ENCODE measurements at regions not wholly inside any gene's neighbourhood (a gene's known extent, or its start where the extent isn't known, plus 50 kb on each side); places are given as distances from the start of the nearest gene placed in this dataset.

GRCh38 chr5:2157372-2157771 lies 274.6 kb upstream of the IRX4 start:
- ChIA-PET POLR2A (no interaction called here), CTCF (no interaction called here)
- intact Hi-C loops (cut with micrococcal nuclease) = no loop called here
- Histone ChIP-seq H3K79me2 (ENCODE audit: control insufficient read depth, insufficient read depth, low read length) (no peaks in the 10 kb centered on the region), H3K36me3 (ENCODE audit: control insufficient read depth in 2 of 2, extremely low read depth in 1 of 2, insufficient read depth in 2 of 2, low read length in 2 of 2) (no peaks in the 10 kb centered on the region), H3K4me1 (ENCODE audit: control insufficient read depth, extremely low read depth, insufficient read depth, low read length) (no peaks in the 10 kb centered on the region), H3K9ac (replicated peaks; ENCODE audit: extremely low read depth, insufficient read depth, low read length) (no peak overlapping the region), H3K27me3 (ENCODE audit: control insufficient read depth in 2 of 2, insufficient read depth in 2 of 2, low read length in 2 of 2) (no peaks in the 10 kb centered on the region), H3K4me3 (replicated peaks in 1 of 3; ENCODE audit: insufficient read depth in 1 of 3, low read depth in 1 of 3, low read length in 3 of 3) (no peak overlapping the region), H3K4me2 (ENCODE audit: insufficient read depth, low read length) (no peak overlapping the region), H3K9me1 (replicated peaks; ENCODE audit: control insufficient read depth, extremely low read depth, insufficient read depth, low read length) (no peaks in the 10 kb centered on the region), H3K27ac (ENCODE audit: insufficient read depth, low read depth, low read length) (no peak overlapping the region), H2AFZ (ENCODE audit: low read depth, low read length) (no peak overlapping the region), H4K20me1 (replicated peaks; ENCODE audit: control insufficient read depth, extremely low read depth, insufficient read depth, low read length) (no peaks in the 10 kb centered on the region), H3K9me3 (replicated peaks; ENCODE audit: control insufficient read depth, insufficient read depth, low read length) (no peaks in the 10 kb centered on the region)
- BruUV-seq (replicated peaks) = no TSS peak
- dilution Hi-C loops (cut with MboI; ENCODE audit: extremely low pct_ligation_motif_present, low sequenced_read_pairs) = no loop called here
- FAIRE-seq (no peak), DNase-seq (ENCODE audit: low read depth, low spot score) (no peak)
- TF ChIP-seq POLR2AphosphoS5 (IDR thresholded peaks at IDR 0.05; ENCODE audit: insufficient read depth, low read depth, low read length) (no peak), EZH2 (IDR thresholded peaks at IDR 0.05; ENCODE audit: borderline replicate concordance, low read depth, low read length, severe bottlenecking) (no peak), MAX (IDR thresholded peaks at IDR 0.05; ENCODE audit: insufficient read depth, insufficient read length) (no peak), JUN (IDR thresholded peaks at IDR 0.05; ENCODE audit: borderline replicate concordance, insufficient read depth, insufficient read length, low read depth) (no peak), FOS (IDR thresholded peaks at IDR 0.05; ENCODE audit: borderline replicate concordance, insufficient read depth, low read length) (no peak), POLR2A (IDR thresholded peaks at IDR 0.05; ENCODE audit: low read depth, low read length) (no peak), GATA2 (IDR thresholded peaks at IDR 0.05; ENCODE audit: insufficient read depth, insufficient read length, low read depth, low read length) (no peak)

- dilution Hi-C loops (cut with MboI; ENCODE audit: extremely low pct_ligation_motif_present, low sequenced_read_pairs) = no loop called here
- no peak for DNase-seq (ENCODE audit: low read depth, low spot score)
- Histone ChIP-seq H4K20me1 (replicated peaks; ENCODE audit: control insufficient read depth, extremely low read depth, insufficient read depth, low read length) (no peaks in the 10 kb centered on the region), H3K27me3 (ENCODE audit: control insufficient read depth in 2 of 2, insufficient read depth in 2 of 2, low read length in 2 of 2) (no peaks in the 10 kb centered on the region), H3K36me3 (ENCODE audit: control insufficient read depth in 2 of 2, extremely low read depth in 1 of 2, insufficient read depth in 2 of 2, low read length in 2 of 2) (no peaks in the 10 kb centered on the region), H2AFZ (ENCODE audit: low read depth, low read length) (no peak overlapping the region), H3K9me1 (replicated peaks; ENCODE audit: control insufficient read depth, extremely low read depth, insufficient read depth, low read length) (no peaks in the 10 kb centered on the region), H3K4me3 (replicated peaks in 1 of 3; ENCODE audit: insufficient read depth in 1 of 3, low read depth in 1 of 3, low read length in 3 of 3) (no peak overlapping the region), H3K27ac (ENCODE audit: insufficient read depth, low read depth, low read length) (no peak overlapping the region), H3K79me2 (ENCODE audit: control insufficient read depth, insufficient read depth, low read length) (no peaks in the 10 kb centered on the region), H3K4me2 (ENCODE audit: insufficient read depth, low read length) (no peak overlapping the region), H3K4me1 (ENCODE audit: control insufficient read depth, extremely low read depth, insufficient read depth, low read length) (no peaks in the 10 kb centered on the region), H3K9ac (replicated peaks; ENCODE audit: extremely low read depth, insufficient read depth, low read length) (no peak overlapping the region), H3K9me3 (replicated peaks; ENCODE audit: control insufficient read depth, insufficient read depth, low read length) (no peaks in the 10 kb centered on the region)
- no peak for FAIRE-seq
- no peak for TF ChIP-seq EZH2 (IDR thresholded peaks at IDR 0.05; ENCODE audit: borderline replicate concordance, low read depth, low read length, severe bottlenecking)
- TF ChIP-seq CTCF (IDR thresholded peaks at IDR 0.05; ENCODE audit: extremely low read depth in 1 of 2, insufficient read depth in 1 of 2, low read depth in 1 of 2, low read length in 2 of 2) = no peak
- no peak for TF ChIP-seq GATA2 (IDR thresholded peaks at IDR 0.05; ENCODE audit: insufficient read depth, insufficient read length, low read depth, low read length)
- no peak for TF ChIP-seq MYC (IDR thresholded peaks at IDR 0.05; ENCODE audit: low read depth, low read length)
- TF ChIP-seq POLR2AphosphoS5 (IDR thresholded peaks at IDR 0.05; ENCODE audit: insufficient read depth, low read depth, low read length) = no peak
- no peak for TF ChIP-seq MAX (IDR thresholded peaks at IDR 0.05; ENCODE audit: insufficient read depth, insufficient read length)
- TF ChIP-seq FOS (IDR thresholded peaks at IDR 0.05; ENCODE audit: borderline replicate concordance, insufficient read depth, low read length) = no peak
- TF ChIP-seq JUN (IDR thresholded peaks at IDR 0.05; ENCODE audit: borderline replicate concordance, insufficient read depth, insufficient read length, low read depth) = no peak
- no peak for TF ChIP-seq POLR2A (IDR thresholded peaks at IDR 0.05; ENCODE audit: low read depth, low read length)
- ChIA-PET POLR2A (no interaction called here), CTCF (no interaction called here)
- no TSS peak for BruUV-seq (replicated peaks)
- intact Hi-C loops (cut with micrococcal nuclease) = no loop called here
Measured at GRCh38 chr5:2156358-2157059, 273.8 kb upstream of the IRX4 start.

Data from endothelial cell of umbilical vein (primary cell).